GM12873 (cell line): ENCODE measurements at regions not wholly inside any gene's neighbourhood (a gene's known extent, or its start where the extent isn't known, plus 50 kb on each side); places are given as distances from the start of the nearest gene placed in this dataset.

Source experiments
- TF ChIP-seq, protein P1 (sequence below): IDR thresholded peaks from 2 replicates; pipeline ENCODE4 v1.5.1; 2012; ENCODE audit warnings: low read depth, mild to moderate bottlenecking, moderate library complexity, low read length, control low read depth; ENCODE audit not compliant: insufficient read depth; ENCODE audit errors: missing control alignments

DNA sequence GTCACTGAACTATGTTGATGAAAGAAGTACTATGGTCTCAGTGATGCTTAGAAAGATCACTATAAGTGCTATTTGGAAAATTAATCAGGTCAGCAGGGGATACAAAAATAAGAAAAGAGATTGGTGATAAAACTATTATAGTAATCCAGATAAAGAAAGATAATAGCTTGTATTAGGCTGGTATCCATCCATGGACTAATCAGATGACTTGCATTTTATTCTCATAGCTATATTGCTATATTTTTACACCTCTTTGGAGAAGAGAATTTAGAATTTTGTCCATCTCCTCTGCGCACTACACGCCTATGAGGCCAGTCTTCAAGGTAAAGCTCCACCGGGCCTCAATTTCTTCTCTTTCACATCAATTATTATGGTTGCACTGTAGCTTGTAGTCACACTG lies 635.1 kb upstream of the DDX18 start:
- TF ChIP-seq, protein P1, sequence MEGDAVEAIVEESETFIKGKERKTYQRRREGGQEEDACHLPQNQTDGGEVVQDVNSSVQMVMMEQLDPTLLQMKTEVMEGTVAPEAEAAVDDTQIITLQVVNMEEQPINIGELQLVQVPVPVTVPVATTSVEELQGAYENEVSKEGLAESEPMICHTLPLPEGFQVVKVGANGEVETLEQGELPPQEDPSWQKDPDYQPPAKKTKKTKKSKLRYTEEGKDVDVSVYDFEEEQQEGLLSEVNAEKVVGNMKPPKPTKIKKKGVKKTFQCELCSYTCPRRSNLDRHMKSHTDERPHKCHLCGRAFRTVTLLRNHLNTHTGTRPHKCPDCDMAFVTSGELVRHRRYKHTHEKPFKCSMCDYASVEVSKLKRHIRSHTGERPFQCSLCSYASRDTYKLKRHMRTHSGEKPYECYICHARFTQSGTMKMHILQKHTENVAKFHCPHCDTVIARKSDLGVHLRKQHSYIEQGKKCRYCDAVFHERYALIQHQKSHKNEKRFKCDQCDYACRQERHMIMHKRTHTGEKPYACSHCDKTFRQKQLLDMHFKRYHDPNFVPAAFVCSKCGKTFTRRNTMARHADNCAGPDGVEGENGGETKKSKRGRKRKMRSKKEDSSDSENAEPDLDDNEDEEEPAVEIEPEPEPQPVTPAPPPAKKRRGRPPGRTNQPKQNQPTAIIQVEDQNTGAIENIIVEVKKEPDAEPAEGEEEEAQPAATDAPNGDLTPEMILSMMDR: no peak

DNA sequence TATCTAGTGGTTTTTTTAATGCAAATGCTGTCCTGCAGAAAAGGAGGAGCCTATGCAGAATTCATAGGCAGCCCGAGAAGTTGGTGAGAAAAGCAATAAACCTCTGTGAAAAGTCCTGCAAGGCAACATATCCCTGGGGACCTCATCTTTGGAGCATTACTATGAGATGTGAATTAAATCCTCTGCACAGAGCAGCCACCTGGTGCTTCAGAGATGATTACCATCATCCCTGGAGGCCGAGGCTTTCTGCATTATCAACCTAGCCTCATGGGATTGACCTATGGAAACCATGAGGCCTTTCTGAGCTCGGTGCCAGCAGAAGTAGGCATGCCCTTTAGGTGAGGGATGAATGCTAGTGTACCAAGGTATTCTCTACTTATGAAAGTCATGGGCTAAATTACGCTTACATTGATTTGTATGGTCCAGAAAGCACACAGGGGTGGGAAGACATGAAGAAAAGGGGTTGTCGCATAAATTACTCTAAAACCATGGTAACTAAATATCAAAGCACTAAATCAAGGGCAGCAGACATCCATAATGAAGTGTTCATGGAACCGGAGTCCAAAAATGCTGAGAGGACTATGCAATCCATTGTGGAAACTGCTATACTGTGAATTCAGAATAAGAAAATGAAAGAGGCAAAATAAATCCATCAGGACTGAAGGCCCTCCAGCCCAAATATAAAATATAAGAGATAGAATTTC lies 623.5 kb upstream of the DDX18 start:
- TF ChIP-seq, protein P1: no peak

DNA sequence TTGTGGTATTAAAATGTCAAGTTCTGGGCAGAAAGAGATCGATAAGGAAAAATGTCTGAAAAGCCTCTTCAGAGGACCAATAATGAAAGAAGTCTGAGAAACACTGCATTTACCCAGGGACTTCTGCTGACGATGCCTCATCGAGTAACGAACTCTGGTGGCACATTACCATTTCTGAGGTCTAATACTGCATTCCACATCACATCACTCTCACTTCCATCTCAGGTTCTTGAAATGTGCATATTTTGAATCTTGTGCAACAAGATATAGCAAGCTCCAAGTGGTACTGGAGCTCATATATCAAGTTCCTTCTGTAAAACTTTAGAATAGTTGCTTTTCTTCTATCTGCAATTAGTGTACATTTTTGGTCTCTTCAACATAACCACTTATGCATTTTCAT lies 619.1 kb upstream of the DDX18 start:
- TF ChIP-seq, protein P1: no peak

DNA sequence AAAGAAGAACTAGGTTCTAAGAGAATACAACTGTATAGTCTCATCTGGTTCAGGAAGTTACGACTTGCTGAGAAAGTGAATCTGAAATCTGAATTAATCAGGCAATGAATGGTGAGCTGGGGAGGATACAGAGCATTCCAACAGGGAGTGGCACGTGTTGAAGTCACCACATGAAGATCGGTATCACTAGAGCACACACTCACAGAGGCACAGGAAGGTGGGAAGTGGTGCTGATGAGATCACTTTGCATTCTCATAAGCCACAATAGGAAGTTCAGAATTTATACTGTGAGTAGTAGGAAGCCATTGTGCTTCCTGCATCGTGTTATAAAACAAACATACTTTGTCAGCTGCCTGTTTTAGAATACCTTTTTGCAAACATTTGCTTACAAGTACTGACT lies 615.0 kb upstream of the DDX18 start:
- TF ChIP-seq, protein P1: no peak

DNA sequence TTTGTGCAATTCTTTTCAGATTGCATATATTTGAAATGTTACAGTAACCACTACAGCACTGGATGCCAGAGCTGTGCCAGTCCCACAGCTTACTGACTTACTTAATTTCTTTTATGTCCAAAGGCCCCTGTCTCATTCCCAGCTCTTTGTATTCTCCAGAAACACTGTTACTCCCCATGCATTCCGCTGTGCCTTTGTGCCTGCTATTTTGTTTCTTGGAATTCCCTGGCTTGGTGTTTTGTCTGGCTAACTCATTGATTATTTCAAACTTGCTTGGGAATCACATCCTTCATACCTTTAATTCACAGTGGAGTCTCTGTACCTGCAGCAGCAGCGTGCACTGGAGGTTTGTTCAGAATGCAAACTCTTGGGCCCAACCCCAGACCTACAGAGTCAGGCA lies 601.9 kb upstream of the DDX18 start:
- TF ChIP-seq, protein P1: no peak

DNA sequence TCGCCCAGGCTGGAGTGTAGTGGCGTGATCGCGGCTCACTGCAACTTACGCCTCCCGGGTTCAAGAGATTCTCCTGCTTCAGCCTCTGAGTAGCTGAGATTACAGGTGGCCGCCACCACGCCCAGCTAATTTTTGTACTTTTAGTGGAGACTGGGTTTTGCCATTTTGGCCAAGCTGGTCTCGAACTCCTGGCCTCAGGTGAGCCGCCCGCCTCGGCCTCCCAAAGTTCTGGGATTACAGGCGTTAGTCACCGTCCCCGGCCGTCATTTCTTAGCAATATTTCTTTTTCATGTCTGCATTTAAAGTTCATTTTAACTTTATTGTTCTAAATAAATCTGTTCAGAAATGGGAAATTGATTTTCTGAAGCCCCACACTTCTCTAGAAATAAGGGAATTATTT lies 597.3 kb upstream of the DDX18 start:
- TF ChIP-seq, protein P1: no peak

DNA sequence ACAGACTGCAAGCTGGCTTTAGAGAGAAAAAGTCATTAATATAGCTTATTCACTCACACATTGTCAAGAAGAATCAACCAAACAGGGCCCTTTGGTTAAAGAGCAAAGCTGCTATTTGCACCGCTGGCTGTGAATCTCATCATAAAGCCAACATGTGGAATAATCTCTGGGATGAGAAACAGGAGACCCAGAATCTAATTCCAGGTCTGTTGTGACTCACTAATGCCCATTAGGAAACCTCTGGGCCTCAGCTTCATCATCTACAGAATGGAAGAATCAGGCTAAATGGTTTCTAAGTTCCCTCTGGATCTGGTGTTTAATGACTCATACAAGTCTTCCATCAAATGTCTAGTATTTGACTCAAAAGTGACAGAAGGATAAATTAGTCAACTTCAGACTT lies 591.7 kb upstream of the DDX18 start:
- TF ChIP-seq, protein P1: no peak
